ENCODE measurements at regions not wholly inside any gene's neighbourhood (a gene's known extent, or its start where the extent isn't known, plus 50 kb on each side); places are given as distances from the start of the nearest gene placed in this dataset.
"Not testable (repeated sequence)": the region's sequence is repeated elsewhere in the genome, so short reads cannot be mapped to it uniquely, and the experiment has no call there.

DNA sequence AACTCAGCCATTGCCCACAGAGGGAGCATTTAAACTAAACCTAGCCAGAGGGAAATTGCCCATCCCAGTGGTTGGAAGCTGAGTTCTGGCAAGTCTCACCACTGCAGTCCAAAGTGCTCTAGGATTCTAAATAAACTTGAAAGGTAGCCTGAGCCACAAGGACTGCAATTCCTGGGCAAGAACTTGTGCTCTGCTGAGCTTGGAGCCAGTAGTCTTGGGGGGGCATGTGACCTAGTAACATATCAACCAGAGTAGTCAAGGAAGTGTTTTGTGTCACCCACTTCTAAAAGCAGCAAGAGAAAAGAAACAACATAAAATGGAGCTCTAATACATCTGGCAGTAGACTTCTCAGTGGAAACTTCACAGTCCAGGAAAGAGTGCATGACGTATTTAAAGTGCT lies 167.0 kb downstream of the PTH2R start:
- DNase-seq: no peak
- Mint-ChIP-seq H3K36me3 (no peaks in the 10 kb centered on the region), H3K4me3 (no peak overlapping the region), H3K27ac (no peak overlapping the region), H3K9me3 (peaks cover 0 to 11% (median 3%) of the 10 kb centered on the region in 6 donors), H3K4me1 (no peaks in the 10 kb centered on the region), H3K27me3 (ENCODE audit: low read depth in 3 of 3) (peaks cover 0 to 3% (median 0%) of the 10 kb centered on the region in 3 donors)

DNA sequence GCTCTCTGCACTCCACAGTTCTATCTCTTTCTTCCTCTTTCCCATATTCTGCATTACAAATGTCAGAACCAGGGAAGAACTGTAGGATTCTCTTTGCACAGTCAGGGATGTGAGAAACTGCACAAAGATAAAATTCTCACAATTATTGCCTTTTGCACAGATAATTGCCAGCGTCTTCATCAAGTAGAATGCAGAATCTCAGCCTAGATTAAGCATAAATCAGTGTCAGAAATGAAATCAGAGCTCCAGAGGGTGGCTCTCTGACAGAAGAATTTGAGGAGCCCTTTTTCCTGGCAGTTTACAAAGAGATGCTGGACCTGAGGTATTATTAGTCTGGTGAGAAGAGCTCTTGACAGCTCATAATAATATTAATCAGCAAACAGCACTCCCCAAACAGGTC lies 173.1 kb downstream of the PTH2R start:
- Mint-ChIP-seq H3K27me3 (ENCODE audit: low read depth in 3 of 3) (peaks cover 0 to 2% (median 2%) of the 10 kb centered on the region in 3 donors), H3K4me1 (no peaks in the 10 kb centered on the region), H3K36me3 (no peaks in the 10 kb centered on the region), H3K27ac (no peak overlapping the region), H3K9me3 (peaks cover 0 to 6% (median 3%) of the 10 kb centered on the region in 6 donors), H3K4me3 (no peak overlapping the region)
- no peak for DNase-seq

DNA sequence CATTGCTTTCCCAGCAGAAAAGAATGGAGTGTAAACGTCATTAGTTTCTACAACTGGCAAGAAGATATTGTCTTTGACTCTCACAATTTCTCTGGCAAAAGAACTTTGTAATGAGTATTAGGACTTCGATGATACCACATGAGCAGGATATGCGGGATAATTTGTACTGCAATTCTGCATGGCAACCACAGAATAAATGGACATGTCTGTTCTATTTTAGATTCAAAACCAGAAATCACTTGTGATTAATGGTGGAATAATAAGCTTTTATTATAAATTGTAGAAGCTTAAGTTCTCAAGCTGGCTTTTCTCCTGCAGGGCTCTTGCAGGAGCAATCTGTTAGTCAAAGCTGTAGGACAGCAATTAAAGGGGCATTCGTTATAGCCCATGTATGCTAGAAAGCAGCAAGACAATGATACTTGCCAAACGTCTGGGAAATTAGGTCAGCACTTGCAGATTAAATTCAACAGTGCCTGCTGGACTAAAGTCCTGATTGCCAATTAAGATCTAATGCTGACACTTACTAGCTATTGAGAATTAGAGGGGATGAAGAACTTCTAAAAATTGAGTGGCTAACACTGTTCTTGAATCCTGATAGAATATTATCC lies 177.9 kb downstream of the PTH2R start:
- DNase-seq: no peak
- H3K9me3 Mint-ChIP-seq: peaks cover 0 to 4% (median 1%) of the 10 kb centered on the region in 6 donors
- no peaks in the 10 kb centered on the region for H3K4me1 Mint-ChIP-seq
- H3K27ac Mint-ChIP-seq: no peak overlapping the region
- no peaks in the 10 kb centered on the region for H3K36me3 Mint-ChIP-seq
- H3K4me3 Mint-ChIP-seq: no peak overlapping the region
- H3K27me3 Mint-ChIP-seq (ENCODE audit: low read depth in 3 of 3): peaks cover 0 to under 1% (median 0%) of the 10 kb centered on the region in 3 donors

DNA sequence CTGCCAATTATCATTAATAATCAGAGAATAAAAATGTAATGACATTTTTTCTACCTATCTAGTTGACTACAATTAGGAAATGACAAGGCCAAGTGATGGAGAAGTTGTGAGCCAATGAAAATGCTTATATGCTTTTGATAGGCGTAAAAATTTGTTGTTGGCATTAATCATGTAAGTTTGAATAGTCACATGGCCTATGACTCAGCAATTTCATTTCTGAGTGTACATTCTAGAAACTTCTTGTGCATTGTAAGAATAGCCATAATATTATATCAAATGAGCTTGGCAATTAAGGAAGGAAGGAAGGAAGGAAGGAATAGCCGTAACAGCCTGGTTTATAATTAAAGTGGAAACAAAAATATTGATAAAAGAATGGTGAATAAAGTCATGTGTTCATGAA lies 179.9 kb downstream of the PTH2R start:
- H3K36me3 Mint-ChIP-seq: no peaks in the 10 kb centered on the region
- DNase-seq: no peak

DNA sequence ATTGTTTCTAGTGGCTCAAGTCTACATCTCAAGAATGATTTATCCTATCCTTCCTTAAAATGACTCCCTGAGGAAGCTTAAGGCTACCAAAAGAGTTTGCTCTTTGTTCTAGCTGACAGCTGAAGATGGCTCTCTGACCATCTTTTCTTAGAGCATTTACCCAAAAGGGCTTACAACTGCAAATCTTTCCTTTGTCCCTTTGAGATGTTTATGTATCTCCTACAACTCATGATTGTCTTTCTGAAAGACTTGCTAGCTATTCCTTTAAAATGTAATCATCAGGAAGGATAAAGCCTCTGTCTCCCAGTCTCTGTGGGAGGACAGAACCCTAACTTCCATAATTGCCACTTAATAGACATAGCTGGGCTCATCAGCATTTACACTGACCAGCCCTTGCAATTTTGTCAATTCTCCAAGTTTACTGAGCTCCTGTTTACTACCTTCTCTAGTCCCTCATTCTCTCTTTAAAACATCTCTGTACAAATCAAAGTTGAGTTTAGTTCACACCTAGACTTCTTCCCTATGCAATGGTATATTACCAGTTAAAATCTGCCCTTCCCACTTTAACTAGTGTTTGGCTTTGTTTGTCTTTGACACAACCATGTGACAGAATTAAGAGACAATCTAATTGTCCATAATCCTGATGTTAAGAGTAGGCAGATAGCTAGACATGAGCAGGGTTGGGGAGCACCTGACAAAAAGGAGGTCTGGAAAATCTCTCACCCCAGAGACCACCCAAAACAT lies 188.2 kb downstream of the PTH2R start:
- Mint-ChIP-seq H3K27me3 (ENCODE audit: low read depth in 3 of 3) (peaks cover 0 to 2% (median 0%) of the 10 kb centered on the region in 3 donors), H3K9me3 (peaks cover 0 to 23% (median 9%) of the 10 kb centered on the region in 6 donors), H3K27ac (no peak overlapping the region), H3K4me3 (no peak overlapping the region), H3K4me1 (no peaks in the 10 kb centered on the region), H3K36me3 (no peaks in the 10 kb centered on the region)
- no peak for DNase-seq

More for the DNA sequence above, 179.9 kb downstream of the PTH2R start:
- Mint-ChIP-seq H3K27me3 (ENCODE audit: low read depth in 3 of 3) (no peaks in the 10 kb centered on the region), H3K4me3 (no peak overlapping the region), H3K27ac (no peak overlapping the region), H3K9me3 (peaks cover 0 to 6% (median 1%) of the 10 kb centered on the region in 6 donors), H3K4me1 (no peaks in the 10 kb centered on the region)

DNA sequence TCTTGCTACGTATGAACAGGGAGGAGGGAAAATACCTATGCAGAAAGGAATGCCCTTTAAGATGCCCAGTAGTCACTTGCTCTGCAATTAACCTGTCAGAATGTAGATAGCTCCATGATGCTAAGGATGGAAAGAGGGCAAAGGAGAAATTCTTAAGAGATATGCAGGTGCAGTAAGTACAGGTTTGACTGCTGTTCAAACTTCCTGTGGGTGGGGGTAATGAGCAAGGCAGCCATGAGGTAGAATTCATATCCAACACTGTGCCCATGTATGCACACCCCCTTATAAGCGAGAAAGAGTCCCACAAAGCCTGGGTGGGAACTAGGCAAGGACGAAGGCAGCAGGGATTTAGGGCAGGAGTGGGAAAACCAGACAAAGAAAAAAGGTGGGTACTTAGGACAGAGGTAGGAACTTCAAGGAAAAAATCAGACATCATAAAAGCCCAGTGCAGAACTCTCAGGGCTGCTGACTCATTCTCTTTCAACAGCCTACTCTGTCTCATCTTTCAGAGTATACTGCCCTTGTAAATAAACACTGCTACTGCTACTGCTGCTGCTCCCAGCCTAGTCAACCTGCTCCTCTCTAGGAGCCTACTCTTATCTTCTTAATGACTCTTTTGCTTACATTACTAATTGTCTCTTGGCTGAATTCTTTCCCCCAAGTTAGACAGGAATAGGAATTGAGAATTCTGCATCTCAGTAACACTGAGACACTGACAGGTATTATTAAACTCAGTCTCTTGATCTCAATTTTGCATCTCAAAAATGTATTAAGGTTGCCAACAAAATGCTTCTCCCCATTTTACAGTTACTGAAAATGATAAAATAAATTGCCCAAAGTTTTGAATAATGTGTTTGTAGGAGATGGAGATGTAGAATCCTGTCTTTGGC lies 189.0 kb downstream of the PTH2R start:
- Mint-ChIP-seq H3K9me3 (peaks cover 0 to 30% (median 12%) of the 10 kb centered on the region in 6 donors), H3K4me3 (no peak overlapping the region), H3K4me1 (no peaks in the 10 kb centered on the region), H3K36me3 (no peaks in the 10 kb centered on the region), H3K27me3 (ENCODE audit: low read depth in 3 of 3) (peaks cover 0 to 2% (median 0%) of the 10 kb centered on the region in 3 donors), H3K27ac (no peak overlapping the region)
- DNase-seq: no peak

DNA sequence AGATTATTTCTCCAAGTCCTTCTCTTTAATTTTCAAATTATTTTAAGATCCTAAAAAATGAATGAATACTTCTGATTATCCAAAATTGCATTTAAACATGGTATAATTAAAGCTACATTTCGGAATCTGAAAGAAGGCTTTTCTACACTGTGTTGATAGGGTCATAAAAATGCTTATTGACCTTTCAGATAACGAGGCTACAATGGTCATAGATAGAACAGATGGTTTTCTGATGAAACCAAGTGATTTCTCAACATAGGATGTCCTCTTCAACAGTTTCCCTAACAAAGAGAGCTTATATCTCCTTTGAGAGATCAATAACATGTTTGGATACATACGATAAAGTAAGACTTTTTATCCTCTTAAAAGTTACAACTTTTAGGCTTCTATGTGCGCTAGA lies 201.1 kb downstream of the PTH2R start:
- H3K4me1 Mint-ChIP-seq: no peaks in the 10 kb centered on the region
- peaks cover 2 to 25% (median 9%) of the 10 kb centered on the region in 6 donors for H3K9me3 Mint-ChIP-seq
- no peak overlapping the region for H3K4me3 Mint-ChIP-seq
- no peaks in the 10 kb centered on the region for H3K36me3 Mint-ChIP-seq
- H3K27ac Mint-ChIP-seq: no peak overlapping the region
- no peak for DNase-seq
- H3K27me3 Mint-ChIP-seq (ENCODE audit: low read depth in 3 of 3): no peaks in the 10 kb centered on the region

DNA sequence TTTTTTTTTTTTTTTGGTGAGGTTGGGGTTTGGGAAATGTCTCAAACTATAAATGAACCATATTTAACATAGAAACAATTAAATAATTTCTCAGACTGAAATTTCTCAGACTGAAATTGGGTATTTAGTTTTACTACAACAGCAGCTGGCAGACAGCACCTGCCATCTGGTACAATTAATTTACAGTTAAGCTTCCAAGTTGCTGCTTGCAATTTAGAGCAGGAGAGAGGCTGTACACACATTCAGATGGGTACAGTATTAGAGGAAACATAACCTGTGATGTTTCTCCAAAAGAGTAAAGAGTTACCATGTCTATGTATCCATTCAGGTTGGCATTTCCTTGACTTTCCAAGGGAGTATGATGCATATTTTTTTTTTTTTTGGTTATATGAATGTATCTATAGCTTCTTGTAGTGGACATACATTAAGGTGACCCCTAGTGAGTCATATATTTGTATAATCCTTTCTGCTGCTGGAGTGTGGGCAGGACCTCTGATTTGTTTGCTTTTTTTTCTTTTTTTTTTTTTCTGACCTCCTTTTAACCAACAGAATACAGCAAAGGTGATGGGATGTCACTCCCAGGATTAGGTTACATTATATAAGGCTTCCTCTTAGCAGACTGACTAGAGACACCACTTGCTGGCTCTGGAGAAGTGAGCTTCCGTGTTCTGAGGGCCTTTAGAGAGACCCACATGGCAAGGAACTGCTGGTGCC lies 201.7 kb downstream of the PTH2R start:
- Mint-ChIP-seq H3K4me3 (no peak overlapping the region), H3K4me1 (no peaks in the 10 kb centered on the region), H3K27me3 (ENCODE audit: low read depth in 3 of 3) (no peaks in the 10 kb centered on the region), H3K27ac (no peak overlapping the region), H3K36me3 (no peaks in the 10 kb centered on the region), H3K9me3 (peaks cover under 1 to 22% (median 7%) of the 10 kb centered on the region in 6 donors)
- DNase-seq: no peak

DNA sequence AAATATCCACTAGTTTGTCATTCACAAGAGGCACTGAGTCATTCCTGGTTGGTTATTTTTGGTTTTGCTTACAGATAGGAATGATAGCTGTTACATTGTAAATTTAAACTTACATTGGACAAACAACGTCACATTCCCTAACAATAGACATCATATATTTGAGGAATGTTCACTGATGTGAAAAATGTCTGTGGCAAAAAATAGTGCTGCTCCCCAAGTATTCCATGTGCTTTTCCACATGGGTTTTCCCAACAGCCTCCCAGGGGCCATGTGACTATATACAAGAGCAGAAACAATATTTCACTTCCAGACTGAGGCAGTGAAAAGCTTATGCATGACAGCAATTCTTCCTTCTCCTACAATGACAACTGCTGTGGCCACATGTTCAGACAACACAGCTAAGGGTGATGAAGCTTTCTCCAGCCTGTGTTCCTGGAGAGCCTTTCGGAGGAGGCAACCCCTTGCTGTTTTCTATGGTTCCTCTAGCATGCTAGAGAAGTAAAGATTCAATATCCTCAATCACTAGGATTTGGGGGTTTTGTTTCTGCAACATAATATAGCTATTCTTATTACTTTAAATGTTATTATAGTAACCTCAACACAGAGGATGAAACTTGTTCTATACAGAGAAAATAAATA lies 202.7 kb downstream of the PTH2R start:
- Mint-ChIP-seq H3K27ac (no peak overlapping the region), H3K27me3 (ENCODE audit: low read depth in 3 of 3) (no peaks in the 10 kb centered on the region), H3K9me3 (peaks cover 6 to 29% (median 14%) of the 10 kb centered on the region in 6 donors)

DNA sequence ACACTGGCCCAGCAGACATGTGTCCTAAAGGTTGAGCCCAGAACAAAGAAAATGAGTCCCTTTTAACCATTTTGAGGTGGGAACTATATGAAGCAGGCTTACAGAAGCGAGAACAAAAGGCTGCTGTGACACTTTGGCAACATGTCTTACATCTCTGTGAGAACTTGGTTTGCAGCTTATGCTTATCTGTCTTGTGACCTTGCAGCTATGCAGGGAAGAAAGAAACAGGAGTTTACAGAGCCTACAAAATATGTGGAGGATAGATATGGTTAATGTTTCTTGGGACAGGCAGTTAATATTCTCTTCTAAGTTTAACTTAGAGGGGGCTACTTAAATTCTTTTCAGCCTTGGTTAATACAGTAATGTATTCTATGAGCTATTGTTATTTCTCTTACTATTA lies 209.1 kb downstream of the PTH2R start:
- H3K27me3 Mint-ChIP-seq (ENCODE audit: low read depth in 3 of 3); DNase-seq; H3K4me3 Mint-ChIP-seq; H3K36me3 Mint-ChIP-seq; H3K4me1 Mint-ChIP-seq; H3K27ac Mint-ChIP-seq: not testable (repeated sequence)
- peaks cover 6 to 45% (median 24%) of the 10 kb centered on the region in 6 donors for H3K9me3 Mint-ChIP-seq

More for the DNA sequence above, 202.7 kb downstream of the PTH2R start:
- DNase-seq: no peak
- Mint-ChIP-seq H3K4me1 (no peaks in the 10 kb centered on the region), H3K4me3 (no peak overlapping the region), H3K36me3 (no peaks in the 10 kb centered on the region)

DNA sequence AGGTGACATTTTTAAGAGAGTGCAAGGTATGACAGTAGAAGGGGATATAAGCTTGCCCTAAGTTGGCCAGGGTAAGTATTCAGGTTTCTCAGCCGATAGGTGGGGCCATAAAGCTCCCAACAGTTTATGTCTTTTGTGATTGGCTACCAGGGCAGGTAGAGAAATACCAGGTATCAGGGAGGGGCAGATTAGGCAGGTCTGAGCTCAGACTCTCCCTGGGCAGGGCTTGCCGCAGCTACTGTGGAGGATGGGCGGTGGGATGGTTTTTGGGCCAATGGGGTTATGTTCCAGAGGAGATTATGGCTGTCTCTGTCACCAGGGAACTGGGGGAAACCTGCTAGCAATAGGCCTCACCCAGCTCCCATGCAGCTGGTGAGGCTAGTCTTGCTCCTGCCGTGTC lies 211.6 kb downstream of the PTH2R start:
- Mint-ChIP-seq H3K4me1 (no peaks in the 10 kb centered on the region), H3K27me3 (ENCODE audit: low read depth in 3 of 3) (no peaks in the 10 kb centered on the region), H3K36me3 (no peaks in the 10 kb centered on the region), H3K27ac (no peak overlapping the region), H3K4me3 (no peak overlapping the region), H3K9me3 (peaks cover 6 to 42% (median 14%) of the 10 kb centered on the region in 6 donors)
- no peak for DNase-seq

DNA sequence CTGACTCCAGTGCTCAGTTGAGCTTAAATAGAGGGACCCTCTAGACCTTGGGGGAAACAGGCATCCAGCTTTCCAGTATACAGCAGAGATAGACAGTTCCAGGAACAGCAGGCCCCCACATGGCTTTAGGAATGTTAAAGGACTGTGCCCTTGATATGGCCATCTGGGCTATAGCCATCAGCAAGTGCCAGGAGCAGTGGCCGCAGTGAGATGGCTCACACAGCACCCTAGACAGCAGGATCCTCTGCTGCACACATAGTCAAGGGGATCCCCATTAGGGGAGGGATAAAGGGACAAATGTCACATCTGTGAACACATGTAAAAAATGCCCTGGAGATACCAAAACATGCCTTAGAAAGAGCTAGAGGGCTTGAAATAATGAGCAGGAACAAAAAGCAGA lies 213.4 kb downstream of the PTH2R start:
- H3K9me3 Mint-ChIP-seq: peaks cover 0 to 32% (median 6%) of the 10 kb centered on the region in 6 donors
- H3K27ac Mint-ChIP-seq: no peak overlapping the region
- no peak overlapping the region for H3K4me3 Mint-ChIP-seq
- no peaks in the 10 kb centered on the region for H3K36me3 Mint-ChIP-seq
- DNase-seq: no peak
- no peaks in the 10 kb centered on the region for H3K27me3 Mint-ChIP-seq (ENCODE audit: low read depth in 3 of 3)
- H3K4me1 Mint-ChIP-seq: no peaks in the 10 kb centered on the region

DNA sequence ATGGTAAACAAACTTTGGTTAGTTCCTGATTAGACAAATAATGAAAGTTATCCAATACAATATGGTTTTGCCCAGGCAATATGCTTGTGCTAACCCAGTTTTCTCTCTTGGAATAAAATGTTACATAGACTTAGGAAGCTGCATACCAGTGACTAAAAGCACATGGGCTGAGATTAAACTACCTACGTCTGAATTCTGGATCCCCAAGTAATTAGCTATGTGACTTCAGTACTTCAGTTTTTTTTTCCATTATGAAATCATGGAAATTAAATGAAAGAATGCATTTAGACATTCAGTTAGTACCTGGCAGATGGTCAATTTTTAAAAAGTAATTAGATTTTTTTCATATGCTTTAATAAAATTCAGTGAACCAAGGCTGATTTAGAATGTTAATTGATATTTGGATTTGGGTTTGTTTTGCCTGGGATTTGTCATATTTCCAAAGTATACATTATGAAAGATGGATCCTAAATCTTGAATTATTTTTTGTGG lies 213.9 kb downstream of the PTH2R start:
- no peak overlapping the region for H3K4me3 Mint-ChIP-seq
- no peaks in the 10 kb centered on the region for H3K27me3 Mint-ChIP-seq (ENCODE audit: low read depth in 3 of 3)
- no peaks in the 10 kb centered on the region for H3K4me1 Mint-ChIP-seq
- no peak for DNase-seq
- peaks cover 0 to 26% (median 5%) of the 10 kb centered on the region in 6 donors for H3K9me3 Mint-ChIP-seq
- H3K36me3 Mint-ChIP-seq: no peaks in the 10 kb centered on the region
- no peak overlapping the region for H3K27ac Mint-ChIP-seq
